A549 (cell line): ENCODE measurements at regions not wholly inside any gene's neighbourhood (a gene's known extent, or its start where the extent isn't known, plus 50 kb on each side); places are given as distances from the start of the nearest gene placed in this dataset.

Experiments used
- ATAC-seq, 2 experiments: fragments of 200-7000 bp in 1 of 2; fragments of >200 bp in 1 of 2; cut with Nextera tagmentation in 1 of 2; cut with Tn5 transposase in 1 of 2; 3 replicates each; pipeline versions ENCODE4 v1.8.0 to v1.9.1; 2018 to 2020; ENCODE audit warnings: mild to moderate bottlenecking in 1 of 2, moderate library complexity in 1 of 2
- CTCF ChIA-PET: fragments of 300-600 bp; sonication (Branson Sonifier 250); formaldehyde crosslinking; extraction: SDS; loops from one replicate; lab custom pipeline; 2021; ENCODE audit warnings: antibody characterized with exemption, inconsistent platforms; lab: Yijun Ruan, JAX
- POLR2A ChIA-PET: fragments of 350-600 bp; formaldehyde crosslinking; extraction: SDS; loops from one replicate; lab custom pipeline; 2021; ENCODE audit warnings: antibody characterized with exemption, inconsistent platforms; lab: Yijun Ruan, JAX
- DNase-seq, 2 experiments: peaks; one replicate each; pipeline versions ENCODE4 v3.0.0 to v3.0.0-alpha.2; 2011 to 2016; ENCODE audit warnings: low read depth in 1 of 2, low spot score in 1 of 2
- FAIRE-seq: peaks from 2 replicates; lab custom pipeline; 2011; peaks lifted over from hg19 to GRCh38; lab: Jason Lieb, UNC
- H3K27ac ChIP-seq, 2 experiments: fragments of >200 bp; sonication (Bioruptor Twin); formaldehyde crosslinking; 3 replicates each; pipeline ENCODE4 v1.5.1; 2016 to 2017
- H3K4me1 ChIP-seq: fragments of >200 bp; sonication (Bioruptor Twin); formaldehyde crosslinking; 3 replicates; pipeline ENCODE4 v1.6.1; 2016
- H3K4me2 ChIP-seq: fragments of >200 bp; sonication (Bioruptor Twin); formaldehyde crosslinking; 3 replicates; pipeline ENCODE4 v1.6.1; 2016
- H3K4me3 ChIP-seq: fragments of >200 bp; sonication (Bioruptor Twin); formaldehyde crosslinking; 3 replicates; pipeline ENCODE4 v1.5.1; 2016
- H3K9me3 ChIP-seq: fragments of >200 bp; sonication (Bioruptor Twin); formaldehyde crosslinking; 3 replicates; pipeline ENCODE4 v1.6.1; 2016
- CEBPB ChIP-seq, 2 experiments: fragments of >200 bp in 1 of 2; sonication (Bioruptor Twin) in 1 of 2; formaldehyde crosslinking in 1 of 2; IDR thresholded peaks; 2 replicates each; pipeline ENCODE4 v1.6.1; 2012 to 2016
- CTCF ChIP-seq: fragments of >200 bp; sonication (Bioruptor Twin); formaldehyde crosslinking; IDR thresholded peaks from 3 replicates; pipeline ENCODE4 v1.5.1; 2016
- HEYL ChIP-seq: fragments of 250-450 bp; sonication (Bioruptor Pico); IDR thresholded peaks from 2 replicates; pipeline ENCODE4 v1.8.0; 2021; ENCODE audit warnings: mild to moderate bottlenecking, moderate library complexity
- JUNB ChIP-seq: fragments of >200 bp; sonication (Bioruptor Twin); formaldehyde crosslinking; IDR thresholded peaks from 2 replicates; pipeline ENCODE4 v1.6.1; 2016
- MAZ ChIP-seq: fragments of 150-350 bp; IDR thresholded peaks from 2 replicates; pipeline ENCODE4 v1.6.1; 2014; ENCODE audit warnings: antibody characterized with exemption, low read depth, low read length, borderline replicate concordance
- NPAS2 ChIP-seq: fragments of 250-450 bp; sonication (Bioruptor Pico); IDR thresholded peaks from 2 replicates; pipeline ENCODE4 v1.8.0; 2022; ENCODE audit warnings: mild to moderate bottlenecking, moderate library complexity, borderline replicate concordance
- NR3C1 ChIP-seq: fragments of >200 bp; sonication (Bioruptor Twin); formaldehyde crosslinking; IDR thresholded peaks from 3 replicates; pipeline ENCODE4 v1.6.1; 2017
- PHF8 ChIP-seq: fragments of 200-600 bp; sonication (generic); IDR thresholded peaks from 2 replicates; pipeline ENCODE4 v1.6.1; 2016; ENCODE audit warnings: low read depth, mild to moderate bottlenecking, antibody characterized with exemption, moderate library complexity, borderline replicate concordance
- POLR2AphosphoS2 ChIP-seq: conservative IDR thresholded peaks from 2 replicates; pipeline ENCODE4 v1.6.1; 2012; ENCODE audit warnings: low read length, improper control_type of control experiment, inconsistent platforms
- WGBS: methylation state at CpG from one replicate; pipeline ENCODE4 v1.1.6; 2017; ENCODE audit errors: missing lambda C conversion rate; 5-methylcytosine and 5-hydroxymethylcytosine counted together
- TF ChIP-seq, protein P1 (sequence below): fragments of 250-450 bp; sonication (Bioruptor Pico); IDR thresholded peaks from 2 replicates; pipeline ENCODE4 v1.5.0; 2020; ENCODE audit warnings: low read depth, mild to moderate bottlenecking, moderate library complexity
- TF ChIP-seq, protein P2 (sequence below): fragments of 200-600 bp; sonication (generic); IDR thresholded peaks from 2 replicates; pipeline ENCODE4 v1.6.1; 2016; ENCODE audit warnings: antibody characterized with exemption, mild to moderate bottlenecking, moderate library complexity
- TF ChIP-seq, protein P3 (sequence below): IDR thresholded peaks from 2 replicates; pipeline ENCODE4 v1.6.1; 2012

GRCh38 chr4:107213410-107213809 is 177.3 kb upstream of the DKK2 start:
- ATAC-seq = no peak
- CTCF ChIA-PET = no interaction called here
- WGBS = 60% methylated on average over 3 of the region's 3 CpGs
- Histone ChIP-seq H3K4me2 (no peak overlapping the region), H3K9me3 (no peaks in the 10 kb centered on the region), H3K4me1 (no peaks in the 10 kb centered on the region), H3K4me3 (no peak overlapping the region), H3K27ac (no peak overlapping the region)
- TF ChIP-seq NR3C1 (no peak), CTCF (no peak), PHF8 (no peak), CEBPB (IDR thresholded peaks at IDR 0.05) (no peak), MAZ (no peak), NPAS2 (no peak), HEYL (CRISPR knock-in tag) (no peak), JUNB (no peak), POLR2AphosphoS2 (no peak)
- TF ChIP-seq, protein P1, sequence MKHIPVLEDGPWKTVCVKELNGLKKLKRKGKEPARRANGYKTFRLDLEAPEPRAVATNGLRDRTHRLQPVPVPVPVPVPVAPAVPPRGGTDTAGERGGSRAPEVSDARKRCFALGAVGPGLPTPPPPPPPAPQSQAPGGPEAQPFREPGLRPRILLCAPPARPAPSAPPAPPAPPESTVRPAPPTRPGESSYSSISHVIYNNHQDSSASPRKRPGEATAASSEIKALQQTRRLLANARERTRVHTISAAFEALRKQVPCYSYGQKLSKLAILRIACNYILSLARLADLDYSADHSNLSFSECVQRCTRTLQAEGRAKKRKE = no peak
- TF ChIP-seq, protein P2, sequence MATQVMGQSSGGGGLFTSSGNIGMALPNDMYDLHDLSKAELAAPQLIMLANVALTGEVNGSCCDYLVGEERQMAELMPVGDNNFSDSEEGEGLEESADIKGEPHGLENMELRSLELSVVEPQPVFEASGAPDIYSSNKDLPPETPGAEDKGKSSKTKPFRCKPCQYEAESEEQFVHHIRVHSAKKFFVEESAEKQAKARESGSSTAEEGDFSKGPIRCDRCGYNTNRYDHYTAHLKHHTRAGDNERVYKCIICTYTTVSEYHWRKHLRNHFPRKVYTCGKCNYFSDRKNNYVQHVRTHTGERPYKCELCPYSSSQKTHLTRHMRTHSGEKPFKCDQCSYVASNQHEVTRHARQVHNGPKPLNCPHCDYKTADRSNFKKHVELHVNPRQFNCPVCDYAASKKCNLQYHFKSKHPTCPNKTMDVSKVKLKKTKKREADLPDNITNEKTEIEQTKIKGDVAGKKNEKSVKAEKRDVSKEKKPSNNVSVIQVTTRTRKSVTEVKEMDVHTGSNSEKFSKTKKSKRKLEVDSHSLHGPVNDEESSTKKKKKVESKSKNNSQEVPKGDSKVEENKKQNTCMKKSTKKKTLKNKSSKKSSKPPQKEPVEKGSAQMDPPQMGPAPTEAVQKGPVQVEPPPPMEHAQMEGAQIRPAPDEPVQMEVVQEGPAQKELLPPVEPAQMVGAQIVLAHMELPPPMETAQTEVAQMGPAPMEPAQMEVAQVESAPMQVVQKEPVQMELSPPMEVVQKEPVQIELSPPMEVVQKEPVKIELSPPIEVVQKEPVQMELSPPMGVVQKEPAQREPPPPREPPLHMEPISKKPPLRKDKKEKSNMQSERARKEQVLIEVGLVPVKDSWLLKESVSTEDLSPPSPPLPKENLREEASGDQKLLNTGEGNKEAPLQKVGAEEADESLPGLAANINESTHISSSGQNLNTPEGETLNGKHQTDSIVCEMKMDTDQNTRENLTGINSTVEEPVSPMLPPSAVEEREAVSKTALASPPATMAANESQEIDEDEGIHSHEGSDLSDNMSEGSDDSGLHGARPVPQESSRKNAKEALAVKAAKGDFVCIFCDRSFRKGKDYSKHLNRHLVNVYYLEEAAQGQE = no peak
- no peak for FAIRE-seq
- DNase-seq = no peak
- POLR2A ChIA-PET = no interaction called here

GRCh38 chr4:107212565-107212964 is 176.5 kb upstream of the DKK2 start:
- H3K4me2 ChIP-seq = no peak overlapping the region
- FAIRE-seq (no peak), DNase-seq (no peak), ATAC-seq (no peak)
- H3K4me1 ChIP-seq = no peaks in the 10 kb centered on the region
- POLR2A ChIA-PET = no interaction called here
- TF ChIP-seq, protein P3, sequence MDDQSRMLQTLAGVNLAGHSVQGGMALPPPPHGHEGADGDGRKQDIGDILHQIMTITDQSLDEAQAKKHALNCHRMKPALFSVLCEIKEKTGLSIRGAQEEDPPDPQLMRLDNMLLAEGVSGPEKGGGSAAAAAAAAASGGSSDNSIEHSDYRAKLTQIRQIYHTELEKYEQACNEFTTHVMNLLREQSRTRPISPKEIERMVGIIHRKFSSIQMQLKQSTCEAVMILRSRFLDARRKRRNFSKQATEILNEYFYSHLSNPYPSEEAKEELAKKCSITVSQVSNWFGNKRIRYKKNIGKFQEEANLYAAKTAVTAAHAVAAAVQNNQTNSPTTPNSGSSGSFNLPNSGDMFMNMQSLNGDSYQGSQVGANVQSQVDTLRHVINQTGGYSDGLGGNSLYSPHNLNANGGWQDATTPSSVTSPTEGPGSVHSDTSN = no peak
- TF ChIP-seq, protein P2 = no peak
- H3K9me3 ChIP-seq = no peaks in the 10 kb centered on the region
- CTCF ChIA-PET = no interaction called here
- WGBS = 56% methylated on average over 2 of the region's 2 CpGs
- H3K27ac ChIP-seq = no peak overlapping the region
- H3K4me3 ChIP-seq = no peak overlapping the region
